IPS-NIHi7 (cell line): ENCODE measurements at regions not wholly inside any gene's neighbourhood (a gene's known extent, or its start where the extent isn't known, plus 50 kb on each side); places are given as distances from the start of the nearest gene placed in this dataset.
"Not testable (repeated sequence)": the region's sequence is repeated elsewhere in the genome, so short reads cannot be mapped to it uniquely, and the experiment has no call there.

ENCODE experiments used
- DNase-seq: peaks from one replicate; pipeline ENCODE4 v3.0.0; 2012; ENCODE audit warnings: mixed read lengths; ENCODE audit errors: extremely low spot score

GRCh38 chr1:71345491-71345890, 264.7 kb upstream of the ZRANB2 start:
- DNase-seq: no peak

- DNase-seq: peak; percentile 15
These were observed 263.0 kb upstream of the ZRANB2 start for GRCh38 chr1:71343686-71344416.

- no peak for DNase-seq
These were observed 258.4 kb upstream of the ZRANB2 start for GRCh38 chr1:71339238-71339637.

- DNase-seq: no peak
These were observed 250.2 kb upstream of the ZRANB2 start for GRCh38 chr1:71330991-71331390.

- no peak for DNase-seq
These were observed 243.9 kb upstream of the ZRANB2 start for GRCh38 chr1:71324671-71325267.

GRCh38 chr1:71312545-71312944, 231.7 kb upstream of the ZRANB2 start:
- no peak for DNase-seq

- no peak for DNase-seq
These were observed 230.5 kb upstream of the ZRANB2 start for GRCh38 chr1:71311376-71311775.

- DNase-seq: no peak
These were observed 226.6 kb upstream of the ZRANB2 start for GRCh38 chr1:71307451-71307850.

GRCh38 chr1:71304125-71304524, 223.3 kb upstream of the ZRANB2 start:
- DNase-seq: no peak

- no peak for DNase-seq
These were observed 222.8 kb upstream of the ZRANB2 start for GRCh38 chr1:71303617-71304041.

GRCh38 chr1:71298633-71299032, 217.8 kb upstream of the ZRANB2 start:
- no peak for DNase-seq

- DNase-seq: no peak
These were observed 215.8 kb upstream of the ZRANB2 start for GRCh38 chr1:71296551-71297134.

GRCh38 chr1:71295350-71295749, 214.5 kb upstream of the ZRANB2 start:
- DNase-seq: no peak

- DNase-seq: no peak
These were observed 213.3 kb upstream of the ZRANB2 start for GRCh38 chr1:71294178-71294577.

- no peak for DNase-seq
These were observed 211.4 kb upstream of the ZRANB2 start for GRCh38 chr1:71292203-71292602.

GRCh38 chr1:71290506-71291237, 209.8 kb upstream of the ZRANB2 start:
- DNase-seq: not testable (repeated sequence)

- DNase-seq: no peak
These were observed 204.7 kb upstream of the ZRANB2 start for GRCh38 chr1:71285529-71285928.

GRCh38 chr1:71276466-71276865, 195.6 kb upstream of the ZRANB2 start:
- no peak for DNase-seq

GRCh38 chr1:71273334-71273733, 192.5 kb upstream of the ZRANB2 start:
- no peak for DNase-seq

GRCh38 chr1:71270394-71270915, 189.6 kb upstream of the ZRANB2 start:
- DNase-seq: no peak

GRCh38 chr1:71269818-71270217, 189.0 kb upstream of the ZRANB2 start:
- no peak for DNase-seq

- no peak for DNase-seq
These were observed 188.3 kb upstream of the ZRANB2 start for GRCh38 chr1:71269179-71269578.
